HG03159 (cell line): ENCODE measurements at regions not wholly inside any gene's neighbourhood (a gene's known extent, or its start where the extent isn't known, plus 50 kb on each side); places are given as distances from the start of the nearest gene placed in this dataset.

Experiments used
- ATAC-seq: cut with Tn5 transposase; IDR thresholded peaks from one replicate; pipeline ENCODE4 v1.9.1; 2021; ENCODE audit warnings: mild to moderate bottlenecking, moderate library complexity; ENCODE audit not compliant: unreplicated experiment

GRCh38 chr3:8189051-8189450, 312.6 kb upstream of the LMCD1 start:
- no peak for ATAC-seq

GRCh38 chr3:8191406-8191805, 310.2 kb upstream of the LMCD1 start:
- no peak for ATAC-seq

GRCh38 chr3:8197384-8197783, 304.2 kb upstream of the LMCD1 start:
- no peak for ATAC-seq

DNA sequence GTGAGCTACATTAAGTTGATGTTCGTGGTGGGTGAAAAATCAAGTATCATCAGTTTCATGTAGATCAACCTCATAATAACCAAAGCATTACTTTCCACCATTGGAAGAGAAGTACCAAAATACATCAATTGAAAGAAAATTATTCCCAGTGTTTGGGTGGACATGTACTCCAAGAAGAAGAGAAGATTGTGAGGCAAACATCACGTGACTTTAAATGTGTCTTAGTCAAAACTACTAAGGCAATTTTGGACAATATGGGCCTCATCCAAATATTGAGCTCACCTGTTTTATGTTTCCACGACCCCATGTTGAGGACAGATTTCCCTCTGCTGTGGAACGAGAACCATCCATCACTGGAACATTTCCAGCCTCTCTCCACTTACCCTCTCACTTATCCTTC, 303.0 kb upstream of the LMCD1 start:
- ATAC-seq: no peak

DNA sequence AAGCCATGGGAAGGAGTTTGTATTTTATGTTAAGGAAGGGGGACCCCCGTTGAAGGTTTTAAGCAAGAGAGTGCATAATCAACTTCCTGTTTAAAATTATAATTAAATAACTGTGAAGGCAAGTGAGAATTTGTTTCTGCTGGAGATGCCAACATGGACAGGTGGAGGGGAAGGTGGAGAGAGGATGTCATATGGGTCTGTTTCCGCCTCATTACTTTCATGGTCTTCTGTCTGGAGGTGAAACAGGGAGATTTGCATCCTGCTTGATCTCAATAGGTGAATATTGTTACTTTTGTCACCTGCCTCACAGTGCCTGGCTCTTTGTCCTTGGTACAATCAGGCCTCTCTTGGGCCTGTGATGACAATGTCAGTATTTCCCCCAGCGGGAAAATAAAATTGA, 300.6 kb upstream of the LMCD1 start:
- no peak for ATAC-seq

DNA sequence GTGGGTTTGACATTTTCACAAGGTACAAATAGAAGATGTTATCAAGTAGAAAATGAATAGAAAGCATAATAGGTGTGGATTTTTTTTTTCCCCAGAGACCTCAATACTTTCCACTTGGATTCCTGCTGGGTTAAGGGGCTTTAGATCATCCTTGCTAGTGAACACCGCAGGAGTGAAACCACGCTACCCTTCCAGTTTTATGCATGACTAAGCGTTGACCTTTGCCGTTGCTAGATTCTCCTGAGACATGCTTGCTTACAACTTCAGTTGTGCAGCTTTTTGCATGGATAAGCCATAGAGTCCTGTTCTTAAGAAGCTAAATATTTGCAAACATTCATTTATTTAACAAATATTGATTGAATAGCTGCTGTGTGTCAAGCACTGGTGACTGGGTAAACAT, 299.7 kb upstream of the LMCD1 start:
- ATAC-seq: no peak

DNA sequence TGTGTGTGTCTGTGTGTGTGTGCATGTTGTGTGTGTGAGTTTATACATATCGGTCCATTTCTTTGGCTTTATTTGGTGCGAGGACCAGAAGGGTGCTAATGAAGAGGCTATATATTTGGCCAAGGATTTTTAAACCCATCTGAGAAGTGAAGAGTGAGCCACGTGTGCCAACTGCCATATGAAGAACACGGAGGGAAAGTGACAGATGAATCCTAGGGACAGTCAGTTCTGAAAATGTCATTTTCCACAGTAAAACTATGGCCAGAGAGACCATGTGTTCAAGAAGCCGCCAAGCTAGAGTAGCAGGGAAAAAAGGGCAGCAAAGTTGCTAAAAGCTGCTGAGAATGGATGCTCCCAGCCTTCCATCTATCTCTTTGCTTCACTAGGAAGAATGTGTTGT, 297.3 kb upstream of the LMCD1 start:
- no peak for ATAC-seq

- no peak for ATAC-seq
Measured at GRCh38 chr3:8204853-8205650, 296.6 kb upstream of the LMCD1 start.

GRCh38 chr3:8205881-8206280, 295.7 kb upstream of the LMCD1 start:
- ATAC-seq: no peak

DNA sequence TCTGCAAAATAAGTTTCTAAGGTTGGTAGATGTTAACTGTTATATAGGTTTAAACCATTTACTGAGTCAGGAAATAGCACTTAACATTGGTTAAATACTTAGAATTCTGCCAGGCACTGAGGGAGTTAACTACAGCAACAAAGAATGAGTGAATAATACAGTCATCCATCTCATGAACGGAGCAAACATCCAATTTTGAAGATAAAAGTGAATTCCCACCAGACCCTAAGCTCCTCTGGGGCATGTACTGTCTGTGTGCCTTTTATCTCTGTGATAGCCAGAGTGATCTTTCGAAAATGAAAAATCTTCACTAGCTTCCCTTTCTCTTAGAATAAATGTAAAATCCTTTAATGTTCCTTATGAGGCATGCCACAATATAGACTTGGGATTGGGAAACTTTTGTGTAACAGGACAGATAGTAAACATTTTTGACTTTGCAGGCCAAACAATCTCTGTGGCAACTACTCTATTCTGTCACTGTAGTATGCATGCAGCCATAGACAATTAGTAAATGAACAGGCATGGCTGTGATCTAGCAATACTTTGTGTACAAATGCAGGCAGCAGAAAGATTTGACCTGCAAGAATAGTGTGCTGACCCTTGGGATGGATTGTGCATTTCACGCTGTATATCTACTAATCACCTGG, 294.5 kb upstream of the LMCD1 start:
- ATAC-seq: no peak

- ATAC-seq: no peak
Measured at GRCh38 chr3:8210882-8211341, 290.7 kb upstream of the LMCD1 start.

DNA sequence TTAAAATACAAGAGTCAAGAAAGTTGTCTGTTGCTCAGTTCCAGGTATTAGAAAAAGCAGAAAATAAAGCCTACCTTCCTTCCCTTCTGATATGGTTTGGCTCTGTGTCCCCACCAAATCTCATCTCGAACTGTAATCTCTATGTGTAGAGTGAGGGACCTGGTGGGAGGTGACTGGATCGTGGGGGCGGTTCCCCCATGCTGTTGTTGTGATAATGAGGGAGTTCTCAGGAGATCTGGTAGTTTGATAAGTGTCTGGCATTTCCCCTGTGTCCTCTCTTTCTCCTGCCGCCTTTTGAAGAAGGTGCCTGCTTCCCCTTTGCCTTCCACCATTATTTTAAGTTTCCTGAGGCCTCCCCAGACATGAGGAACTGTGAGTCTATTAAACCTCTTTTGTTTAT, 288.8 kb upstream of the LMCD1 start:
- no peak for ATAC-seq

- no peak for ATAC-seq
Measured at GRCh38 chr3:8213286-8213685, 288.3 kb upstream of the LMCD1 start.

GRCh38 chr3:8215821-8216220, 285.8 kb upstream of the LMCD1 start:
- ATAC-seq: no peak

GRCh38 chr3:8218353-8218940, 283.2 kb upstream of the LMCD1 start:
- no peak for ATAC-seq

GRCh38 chr3:8220291-8220690, 281.3 kb upstream of the LMCD1 start:
- ATAC-seq: no peak

- no peak for ATAC-seq
Measured at GRCh38 chr3:8223766-8224165, 277.9 kb upstream of the LMCD1 start.

- ATAC-seq: no peak
Measured at GRCh38 chr3:8224941-8225340, 276.7 kb upstream of the LMCD1 start.

DNA sequence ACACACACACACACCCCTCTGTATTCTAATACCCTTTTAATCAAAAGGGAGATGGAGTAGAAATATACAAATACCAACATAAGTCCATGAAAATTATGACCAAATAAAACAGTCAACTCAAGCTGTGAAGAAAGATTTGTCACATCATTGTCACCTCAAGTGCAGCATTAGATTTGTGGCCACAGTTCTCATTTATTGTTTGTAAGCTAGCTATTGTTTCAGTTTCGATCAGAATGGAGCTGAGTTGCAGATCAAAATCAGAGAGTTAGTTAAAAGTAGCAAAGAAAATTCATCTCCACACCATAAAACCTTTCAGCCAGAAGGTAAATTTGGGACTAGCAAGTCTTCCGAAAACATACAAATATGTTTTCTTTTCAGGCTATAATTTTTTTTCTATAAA, 267.7 kb upstream of the LMCD1 start:
- ATAC-seq: no peak

DNA sequence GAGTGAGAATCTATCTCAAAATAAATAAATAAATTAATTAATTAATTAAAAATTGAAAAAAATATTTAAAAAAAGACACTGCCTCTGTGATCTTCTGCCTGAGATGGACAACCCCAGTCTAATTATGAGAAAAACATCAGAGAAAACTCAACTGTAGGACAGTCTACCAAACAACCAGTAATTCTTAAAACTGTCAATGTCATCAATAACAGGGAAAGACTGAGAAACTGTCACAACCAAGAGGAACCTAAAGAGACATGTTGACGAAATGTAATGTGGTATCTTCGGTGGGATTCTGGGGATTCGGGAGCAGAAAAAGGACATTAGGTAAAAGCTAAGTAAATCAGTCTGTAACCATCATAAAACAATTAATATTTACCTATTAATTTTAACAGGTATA, 265.4 kb upstream of the LMCD1 start:
- no peak for ATAC-seq

GRCh38 chr3:8237893-8238292, 263.7 kb upstream of the LMCD1 start:
- ATAC-seq: no peak

DNA sequence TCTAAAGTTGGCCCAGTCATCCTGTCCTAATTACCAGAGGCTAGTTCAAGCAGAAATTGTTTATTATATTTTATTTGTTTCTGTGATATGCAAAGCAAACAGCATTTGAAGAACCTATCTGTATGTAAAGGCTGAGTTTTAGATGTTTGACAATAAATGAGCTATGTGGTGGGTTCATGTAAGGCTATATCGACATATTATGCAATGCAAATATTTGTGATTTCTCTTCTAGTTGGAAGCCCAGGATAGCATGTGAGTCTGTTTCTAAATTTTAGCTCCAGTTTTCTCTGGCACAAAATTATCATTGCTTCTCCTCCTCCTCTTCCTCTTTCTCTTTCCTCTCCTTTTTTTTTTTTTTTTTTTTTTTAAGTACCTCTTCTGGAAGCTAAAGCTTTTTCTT, 263.2 kb upstream of the LMCD1 start:
- no peak for ATAC-seq
